Skeletal muscle tissue (tissue), 3 donors: ENCODE measurements at regions not wholly inside any gene's neighbourhood (a gene's known extent, or its start where the extent isn't known, plus 50 kb on each side); places are given as distances from the start of the nearest gene placed in this dataset.

Experiments
- H3K27ac ChIP-seq: one replicate; pipeline ENCODE4 v1.7.0; 2013; ENCODE audit warnings: mild to moderate bottlenecking, low read depth, low read length, inconsistent platforms
- H3K27me3 ChIP-seq, 3 donors: one replicate each; pipeline ENCODE4 v1.7.0; 2013; ENCODE audit warnings: low read length in 3 of 3; ENCODE audit not compliant: control insufficient read depth in 3 of 3, insufficient read depth in 3 of 3
- H3K36me3 ChIP-seq, 3 donors: one replicate each; pipeline ENCODE4 v1.7.0; 2013; ENCODE audit warnings: low read length in 3 of 3; ENCODE audit not compliant: control insufficient read depth in 3 of 3, insufficient read depth in 3 of 3
- H3K4me1 ChIP-seq, 3 donors: one replicate each; pipeline ENCODE4 v1.7.0; 2013; ENCODE audit warnings: low read length in 3 of 3, mild to moderate bottlenecking in 3 of 3; ENCODE audit not compliant: control insufficient read depth in 3 of 3, insufficient read depth in 3 of 3
- H3K4me3 ChIP-seq, 3 donors: one replicate each; pipeline ENCODE4 v1.7.0; 2013; ENCODE audit warnings: low read length in 3 of 3
- H3K9ac ChIP-seq, 3 donors: one replicate each; pipeline ENCODE4 v1.7.0; 2013; ENCODE audit warnings: low read length in 3 of 3, mild to moderate bottlenecking in 3 of 3, moderate library complexity in 2 of 3, low read depth in 1 of 3
- H3K9me3 ChIP-seq, 3 donors: one replicate each; pipeline ENCODE4 v1.7.0; 2013; ENCODE audit warnings: low read length in 3 of 3; ENCODE audit not compliant: control insufficient read depth in 3 of 3
- donor health status: Osteomylitis.

GRCh38 chr1:36605942-36606640 lies 123.4 kb upstream of the CSF3R start:
- no peaks in the 10 kb centered on the region for H3K4me1 ChIP-seq
- no peak overlapping the region for H3K27ac ChIP-seq
- H3K9ac ChIP-seq: no peak overlapping the region
- peaks cover 4 to 24% (median 15%) of the 10 kb centered on the region in 3 donors for H3K27me3 ChIP-seq
- no peaks in the 10 kb centered on the region for H3K9me3 ChIP-seq
- no peaks in the 10 kb centered on the region for H3K36me3 ChIP-seq
- no peak overlapping the region for H3K4me3 ChIP-seq

- Histone ChIP-seq H3K9ac (no peak overlapping the region), H3K27ac (no peak overlapping the region), H3K36me3 (no peaks in the 10 kb centered on the region), H3K27me3 (peaks cover 8 to 29% (median 15%) of the 10 kb centered on the region in 3 donors), H3K4me1 (no peaks in the 10 kb centered on the region), H3K4me3 (no peak overlapping the region), H3K9me3 (no peaks in the 10 kb centered on the region)
These were observed 120.7 kb upstream of the CSF3R start for GRCh38 chr1:36603461-36603860.

- H3K9ac ChIP-seq: no peak overlapping the region
- H3K36me3 ChIP-seq: no peaks in the 10 kb centered on the region
- H3K4me1 ChIP-seq: no peaks in the 10 kb centered on the region
- H3K27me3 ChIP-seq: peaks cover 14 to 28% (median 20%) of the 10 kb centered on the region in 3 donors
- H3K4me3 ChIP-seq: no peak overlapping the region
- no peak overlapping the region for H3K27ac ChIP-seq
- H3K9me3 ChIP-seq: no peaks in the 10 kb centered on the region
These were observed 119.5 kb upstream of the CSF3R start for GRCh38 chr1:36602184-36602583.

GRCh38 chr1:36599828-36600227 lies 117.1 kb upstream of the CSF3R start:
- peaks cover 20 to 34% (median 31%) of the 10 kb centered on the region in 3 donors for H3K27me3 ChIP-seq
- no peaks in the 10 kb centered on the region for H3K9me3 ChIP-seq
- no peaks in the 10 kb centered on the region for H3K4me1 ChIP-seq
- H3K4me3 ChIP-seq: no peak overlapping the region
- no peak overlapping the region for H3K9ac ChIP-seq
- no peaks in the 10 kb centered on the region for H3K36me3 ChIP-seq
- H3K27ac ChIP-seq: no peak overlapping the region

- peaks cover 22 to 41% (median 36%) of the 10 kb centered on the region in 3 donors for H3K27me3 ChIP-seq
- no peak overlapping the region for H3K9ac ChIP-seq
- no peaks in the 10 kb centered on the region for H3K36me3 ChIP-seq
These were observed 114.8 kb upstream of the CSF3R start for GRCh38 chr1:36597514-36597913.

GRCh38 chr1:36595921-36596320 lies 113.2 kb upstream of the CSF3R start:
- H3K27ac ChIP-seq: no peak overlapping the region

More at GRCh38 chr1:36597514-36597913, 114.8 kb upstream of the CSF3R start:
- Histone ChIP-seq H3K4me3 (no peak overlapping the region), H3K27ac (no peak overlapping the region), H3K4me1 (no peaks in the 10 kb centered on the region), H3K9me3 (no peaks in the 10 kb centered on the region)

GRCh38 chr1:36595349-36595748 lies 112.6 kb upstream of the CSF3R start:
- H3K9ac ChIP-seq: no peak overlapping the region
- no peaks in the 10 kb centered on the region for H3K4me1 ChIP-seq
- no peak overlapping the region for H3K27ac ChIP-seq
- no peaks in the 10 kb centered on the region for H3K9me3 ChIP-seq
- H3K36me3 ChIP-seq: no peaks in the 10 kb centered on the region
- H3K4me3 ChIP-seq: no peak overlapping the region
- peaks cover 38 to 57% (median 47%) of the 10 kb centered on the region in 3 donors for H3K27me3 ChIP-seq

More at GRCh38 chr1:36595921-36596320, 113.2 kb upstream of the CSF3R start:
- no peak overlapping the region for H3K9ac ChIP-seq
- H3K36me3 ChIP-seq: no peaks in the 10 kb centered on the region
- H3K4me3 ChIP-seq: no peak overlapping the region
- H3K4me1 ChIP-seq: no peaks in the 10 kb centered on the region
- no peaks in the 10 kb centered on the region for H3K9me3 ChIP-seq
- H3K27me3 ChIP-seq: peaks cover 35 to 54% (median 43%) of the 10 kb centered on the region in 3 donors

- Histone ChIP-seq H3K9ac (no peak overlapping the region), H3K36me3 (no peaks in the 10 kb centered on the region), H3K4me3 (no peak overlapping the region), H3K27me3 (peaks cover 46 to 64% (median 54%) of the 10 kb centered on the region in 3 donors), H3K4me1 (no peaks in the 10 kb centered on the region), H3K27ac (no peak overlapping the region), H3K9me3 (no peaks in the 10 kb centered on the region)
These were observed 111.3 kb upstream of the CSF3R start for GRCh38 chr1:36594023-36594422.

- H3K27ac ChIP-seq: no peak overlapping the region
- no peaks in the 10 kb centered on the region for H3K36me3 ChIP-seq
- no peaks in the 10 kb centered on the region for H3K9me3 ChIP-seq
- no peak overlapping the region for H3K9ac ChIP-seq
- no peaks in the 10 kb centered on the region for H3K4me1 ChIP-seq
- no peak overlapping the region for H3K4me3 ChIP-seq
- H3K27me3 ChIP-seq: peaks cover 48 to 74% (median 69%) of the 10 kb centered on the region in 3 donors
These were observed 108.6 kb upstream of the CSF3R start for GRCh38 chr1:36591278-36591677.

- peaks cover 52 to 75% (median 69%) of the 10 kb centered on the region in 3 donors for H3K27me3 ChIP-seq
- H3K27ac ChIP-seq: no peak overlapping the region
- no peaks in the 10 kb centered on the region for H3K36me3 ChIP-seq
- H3K9me3 ChIP-seq: no peaks in the 10 kb centered on the region
- H3K9ac ChIP-seq: no peak overlapping the region
- no peak overlapping the region for H3K4me3 ChIP-seq
- H3K4me1 ChIP-seq: no peaks in the 10 kb centered on the region
These were observed 108.1 kb upstream of the CSF3R start for GRCh38 chr1:36590771-36591170.
